SK-N-SH treated with all-trans-retinoic acid at 6 μM for 48 hours (cell line): ENCODE measurements at regions not wholly inside any gene's neighbourhood (a gene's known extent, or its start where the extent isn't known, plus 50 kb on each side); places are given as distances from the start of the nearest gene placed in this dataset.

Source experiments
- BACH2 ChIP-seq: fragments of 250-450 bp; sonication (Bioruptor Pico); IDR thresholded peaks from 2 replicates; pipeline ENCODE4 v1.9.0; 2021; ENCODE audit warnings: mild to moderate bottlenecking, borderline replicate concordance
- CREB5 ChIP-seq: fragments of 250-450 bp; sonication (Bioruptor Pico); IDR thresholded peaks from 2 replicates; pipeline ENCODE4 v1.5.1; 2020; ENCODE audit warnings: low read depth, mild to moderate bottlenecking, moderate library complexity
- CSDC2 ChIP-seq: fragments of 250-450 bp; sonication (Bioruptor Pico); IDR thresholded peaks from 2 replicates; pipeline ENCODE4 v1.5.0; 2020; ENCODE audit warnings: mild to moderate bottlenecking, moderate library complexity
- CSRNP3 ChIP-seq: fragments of 250-450 bp; sonication (Bioruptor Pico); IDR thresholded peaks from 2 replicates; pipeline ENCODE4 v1.5.1; 2021; ENCODE audit warnings: mild to moderate bottlenecking, moderate library complexity
- ISL1 ChIP-seq: fragments of 250-450 bp; sonication (Bioruptor Pico); IDR thresholded peaks from 2 replicates; pipeline ENCODE4 v2.1.2; 2022; ENCODE audit warnings: mild to moderate bottlenecking, moderate library complexity
- PATZ1 ChIP-seq: fragments of 250-450 bp; sonication (Bioruptor Pico); IDR thresholded peaks from 2 replicates; pipeline ENCODE4 v1.8.0; 2020; ENCODE audit warnings: mild to moderate bottlenecking, moderate library complexity, borderline replicate concordance
- POU6F1 ChIP-seq: fragments of 250-450 bp; sonication (Bioruptor Pico); IDR thresholded peaks from 2 replicates; pipeline ENCODE4 v1.8.0; 2021; ENCODE audit warnings: low read depth, mild to moderate bottlenecking, moderate library complexity, borderline replicate concordance
- PPARA ChIP-seq: fragments of 250-450 bp; sonication (Bioruptor Pico); IDR thresholded peaks from 2 replicates; pipeline ENCODE4 v1.5.0; 2020; ENCODE audit warnings: mild to moderate bottlenecking, borderline replicate concordance
- TCF4 ChIP-seq: fragments of 250-450 bp; sonication (Bioruptor Pico); IDR thresholded peaks from 2 replicates; pipeline ENCODE4 v1.8.0; 2021; ENCODE audit warnings: mild to moderate bottlenecking, moderate library complexity, borderline replicate concordance
- ZFP3 ChIP-seq: fragments of 250-450 bp; sonication (Bioruptor Pico); IDR thresholded peaks from 2 replicates; pipeline ENCODE4 v1.5.0; 2020; ENCODE audit warnings: mild to moderate bottlenecking, moderate library complexity
- ZNF565 ChIP-seq: fragments of 450-650 bp; formaldehyde crosslinking; conservative IDR thresholded peaks from 2 replicates; pipeline ENCODE4 v1.5.0; 2020; ENCODE audit warnings: low read depth, mild to moderate bottlenecking, moderate library complexity
- ZNF70 ChIP-seq: fragments of 450-650 bp; formaldehyde crosslinking; IDR thresholded peaks from 2 replicates; pipeline ENCODE4 v1.5.0; 2020; ENCODE audit warnings: mild to moderate bottlenecking, moderate library complexity

GRCh38 chr10:128780156-128780761 is 654.0 kb upstream of the MKI67 start:
- no peak for TF ChIP-seq ZNF70 (CRISPR knock-in tag)
- no peak for TF ChIP-seq PPARA (CRISPR knock-in tag)
- no peak for TF ChIP-seq POU6F1 (CRISPR knock-in tag)
- no peak for TF ChIP-seq CSRNP3 (CRISPR knock-in tag)
- TF ChIP-seq CSDC2 (CRISPR knock-in tag), result no peak
- TF ChIP-seq ISL1 (CRISPR knock-in tag), result no peak
- TF ChIP-seq BACH2, result no peak
- TF ChIP-seq PATZ1 (CRISPR knock-in tag), result no peak
- TF ChIP-seq ZFP3 (CRISPR knock-in tag), result no peak
- no peak for TF ChIP-seq ZNF565 (CRISPR knock-in tag)
- TF ChIP-seq TCF4 (CRISPR knock-in tag), result no peak
- TF ChIP-seq CREB5 (CRISPR knock-in tag), result no peak
